Cardiac fibroblast (primary cell): ENCODE measurements at regions not wholly inside any gene's neighbourhood (a gene's known extent, or its start where the extent isn't known, plus 50 kb on each side); places are given as distances from the start of the nearest gene placed in this dataset.

ENCODE experiments used
- DNase-seq, 2 donors: peaks; one replicate each; pipeline versions ENCODE4 v3.0.0 to v3.0.0-alpha.2; 2010; ENCODE audit warnings: low read depth in 2 of 2
- H3K4me3 ChIP-seq, 2 donors: replicated peaks in 1 of 2; 1 replicate in 1 of 2; 2 replicates in 1 of 2; pipeline ENCODE4 v1.5.1; 2011; ENCODE audit warnings: low read depth in 2 of 2, low read length in 2 of 2, mild to moderate bottlenecking in 2 of 2, moderate library complexity in 1 of 2
- CTCF ChIP-seq: IDR thresholded peaks from one replicate; pipeline ENCODE4 v1.5.1; 2011; ENCODE audit warnings: low read depth, mild to moderate bottlenecking, low read length, inconsistent platforms

- no peak for DNase-seq
- TF ChIP-seq CTCF, result no peak
- H3K4me3 ChIP-seq, result no peak overlapping the region
Observed at GRCh38 chr5:93902288-93902687, 160.9 kb upstream of the POU5F2 start.

GRCh38 chr5:93899026-93899600 lies 157.7 kb upstream of the POU5F2 start:
- H3K4me3 ChIP-seq, result no peak overlapping the region
- peak; percentile 44 for TF ChIP-seq CTCF
- peak in 1 of 2 donors; percentile 23 for DNase-seq

GRCh38 chr5:93894601-93895354 lies 153.4 kb upstream of the POU5F2 start:
- H3K4me3 ChIP-seq, result no peak overlapping the region
- DNase-seq, result peak; percentile 29 to 32
- TF ChIP-seq CTCF, result peak; percentile 56

- no peak for TF ChIP-seq CTCF
- no peak for DNase-seq
- no peak overlapping the region for H3K4me3 ChIP-seq
Observed at GRCh38 chr5:93893075-93893474, 151.7 kb upstream of the POU5F2 start.

GRCh38 chr5:93892481-93892880 lies 151.1 kb upstream of the POU5F2 start:
- H3K4me3 ChIP-seq, result no peak overlapping the region
- DNase-seq, result peak in 1 of 2 donors; percentile 9
- no peak for TF ChIP-seq CTCF

- TF ChIP-seq CTCF, result no peak
- no peak overlapping the region for H3K4me3 ChIP-seq
- no peak for DNase-seq
Observed at GRCh38 chr5:93891491-93892480, 150.4 kb upstream of the POU5F2 start.
